Ovary (tissue), 3 donors: ENCODE measurements at regions not wholly inside any gene's neighbourhood (a gene's known extent, or its start where the extent isn't known, plus 50 kb on each side); places are given as distances from the start of the nearest gene placed in this dataset.

Source experiments
- POLR2A ChIP-seq: fragments of 450-650 bp; IDR thresholded peaks from one replicate; pipeline ENCODE4 v1.6.1; 2017; ENCODE audit warnings: antibody characterized with exemption, mild to moderate bottlenecking, moderate library complexity
- TF ChIP-seq, protein P1 (sequence below), 3 donors: fragments of 450-650 bp in 2 of 3; fragments of 200-600 bp in 1 of 3; IDR thresholded peaks; one replicate each; pipeline versions ENCODE4 v1.5.1 to v1.8.0; 2016 to 2022; ENCODE audit warnings: antibody characterized with exemption in 3 of 3, mild to moderate bottlenecking in 1 of 3
- donor health status: DM: no; HTN: no; CAD: no.

- TF ChIP-seq, protein P1, sequence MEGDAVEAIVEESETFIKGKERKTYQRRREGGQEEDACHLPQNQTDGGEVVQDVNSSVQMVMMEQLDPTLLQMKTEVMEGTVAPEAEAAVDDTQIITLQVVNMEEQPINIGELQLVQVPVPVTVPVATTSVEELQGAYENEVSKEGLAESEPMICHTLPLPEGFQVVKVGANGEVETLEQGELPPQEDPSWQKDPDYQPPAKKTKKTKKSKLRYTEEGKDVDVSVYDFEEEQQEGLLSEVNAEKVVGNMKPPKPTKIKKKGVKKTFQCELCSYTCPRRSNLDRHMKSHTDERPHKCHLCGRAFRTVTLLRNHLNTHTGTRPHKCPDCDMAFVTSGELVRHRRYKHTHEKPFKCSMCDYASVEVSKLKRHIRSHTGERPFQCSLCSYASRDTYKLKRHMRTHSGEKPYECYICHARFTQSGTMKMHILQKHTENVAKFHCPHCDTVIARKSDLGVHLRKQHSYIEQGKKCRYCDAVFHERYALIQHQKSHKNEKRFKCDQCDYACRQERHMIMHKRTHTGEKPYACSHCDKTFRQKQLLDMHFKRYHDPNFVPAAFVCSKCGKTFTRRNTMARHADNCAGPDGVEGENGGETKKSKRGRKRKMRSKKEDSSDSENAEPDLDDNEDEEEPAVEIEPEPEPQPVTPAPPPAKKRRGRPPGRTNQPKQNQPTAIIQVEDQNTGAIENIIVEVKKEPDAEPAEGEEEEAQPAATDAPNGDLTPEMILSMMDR (IDR thresholded peaks at IDR 0.05): no peak
- no peak for TF ChIP-seq POLR2A
These were observed 369.6 kb upstream of the MAF start for GRCh38 chr16:79970087-79970486.
